HuH-7.5 (cell line): ENCODE measurements at regions not wholly inside any gene's neighbourhood (a gene's known extent, or its start where the extent isn't known, plus 50 kb on each side); places are given as distances from the start of the nearest gene placed in this dataset.
"Not testable (repeated sequence)": the region's sequence is repeated elsewhere in the genome, so short reads cannot be mapped to it uniquely, and the experiment has no call there.

Source experiments
- DNase-seq: peaks from one replicate; pipeline ENCODE4 v3.0.0; 2011; ENCODE audit warnings: low spot score

DNA sequence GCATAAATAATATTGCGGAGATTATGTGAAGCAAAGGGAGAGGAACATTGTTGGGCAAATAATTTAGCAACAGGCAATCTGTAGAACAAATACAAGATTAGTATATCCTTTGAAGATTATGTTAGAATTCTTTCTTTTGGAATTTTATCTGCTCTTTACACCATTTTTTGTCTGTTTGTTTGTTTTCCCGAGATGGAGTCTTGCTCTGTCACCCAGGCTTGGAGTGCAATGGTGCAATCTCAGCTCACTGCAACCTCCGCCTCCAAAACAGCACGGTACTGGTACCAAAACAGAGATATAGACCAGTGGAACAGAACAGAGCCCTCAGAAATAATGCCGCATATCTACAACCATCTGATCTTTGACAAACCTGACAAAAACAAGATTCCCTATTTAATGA is 250.3 kb downstream of the FSIP2 start:
- not testable (repeated sequence) for DNase-seq

DNA sequence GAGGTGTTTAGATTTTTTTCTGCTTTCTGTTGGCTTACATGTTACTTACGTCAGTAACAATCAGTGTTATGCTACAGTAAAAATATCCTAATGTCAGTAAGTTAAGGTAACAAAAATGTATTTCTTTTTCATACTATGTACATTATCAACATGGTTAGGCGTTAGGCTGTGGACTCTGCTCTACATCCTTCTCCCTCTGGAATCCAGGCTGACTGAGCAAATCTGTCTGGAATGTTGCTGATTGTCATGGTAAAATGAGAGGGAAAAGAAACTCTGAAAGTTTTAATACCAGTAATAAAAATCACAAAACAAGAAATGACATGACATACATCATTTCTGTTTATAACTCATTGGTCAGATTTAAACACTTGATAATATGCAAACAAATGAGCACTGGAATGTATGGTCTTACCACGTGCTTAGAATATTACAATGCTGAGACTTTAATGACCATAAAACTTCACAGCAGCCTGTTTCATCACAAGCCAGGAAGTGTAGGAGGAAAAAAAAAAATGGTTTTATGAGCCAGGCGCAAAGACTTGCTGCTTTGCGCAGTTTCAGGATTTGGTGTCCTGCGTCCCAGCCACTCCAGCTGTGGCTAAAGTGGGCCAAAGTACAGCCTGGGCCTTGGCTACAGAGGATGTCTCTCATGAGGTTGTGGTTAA is 252.4 kb downstream of the FSIP2 start:
- no peak for DNase-seq

DNA sequence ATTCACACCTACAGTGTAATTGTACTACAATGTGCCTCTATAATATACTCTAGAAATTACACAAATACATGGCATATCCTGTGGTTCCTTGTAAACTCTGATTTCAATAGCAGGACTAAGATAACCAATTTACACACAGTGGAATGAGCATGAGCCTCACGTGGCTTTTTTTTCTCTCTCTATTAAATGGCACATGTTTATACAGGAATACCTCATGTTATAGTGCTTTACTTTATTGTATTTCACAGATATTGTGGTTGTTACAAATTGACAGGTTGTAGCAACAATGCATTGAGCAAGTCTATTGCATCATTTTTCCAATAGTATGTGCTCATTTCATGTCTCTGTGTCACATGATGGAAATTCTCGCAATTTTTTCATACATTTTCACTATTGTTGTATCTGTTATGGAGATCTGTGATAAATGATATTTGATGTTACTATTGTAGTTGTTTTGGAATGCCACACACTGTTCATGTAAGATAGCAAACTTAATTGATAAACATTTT is 260.0 kb downstream of the FSIP2 start:
- DNase-seq = no peak

DNA sequence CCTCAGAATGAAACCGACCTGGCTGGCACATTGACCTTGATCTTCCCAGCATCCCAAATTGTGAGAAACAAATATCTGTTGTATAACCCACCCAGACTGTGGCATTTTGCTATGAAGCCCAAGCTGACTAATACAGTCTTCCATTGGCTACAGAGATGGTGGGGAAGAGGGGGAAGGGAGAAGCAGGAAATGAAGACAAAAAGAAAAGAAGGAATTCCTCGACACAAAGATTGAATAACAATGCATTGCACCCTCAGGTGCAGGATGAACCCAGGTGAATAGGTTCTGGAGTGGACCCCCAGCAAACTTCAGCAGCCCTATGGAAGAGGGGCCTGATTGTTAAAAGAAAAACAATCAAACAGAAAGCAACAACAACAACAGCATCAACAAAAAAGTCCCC is 270.7 kb downstream of the FSIP2 start:
- no peak for DNase-seq

DNA sequence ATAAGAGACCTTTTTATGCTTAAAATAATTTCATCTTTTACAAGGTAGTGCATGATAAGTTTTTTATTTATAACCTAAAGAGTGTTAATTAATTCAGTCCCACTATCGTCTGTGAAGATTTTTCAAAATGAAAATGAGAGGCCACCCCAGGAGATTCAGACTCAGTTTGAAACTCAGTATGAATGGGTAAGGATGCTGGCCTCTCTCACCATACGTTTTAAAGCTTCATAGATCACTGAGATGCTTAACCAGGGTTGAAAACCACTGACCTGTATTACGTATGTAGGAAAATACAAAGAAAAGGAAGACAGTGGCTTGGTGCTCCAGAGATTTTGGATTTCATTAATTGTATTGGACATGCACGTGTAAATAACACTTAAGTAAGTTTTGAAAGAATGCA is 278.7 kb downstream of the FSIP2 start:
- no peak for DNase-seq

DNA sequence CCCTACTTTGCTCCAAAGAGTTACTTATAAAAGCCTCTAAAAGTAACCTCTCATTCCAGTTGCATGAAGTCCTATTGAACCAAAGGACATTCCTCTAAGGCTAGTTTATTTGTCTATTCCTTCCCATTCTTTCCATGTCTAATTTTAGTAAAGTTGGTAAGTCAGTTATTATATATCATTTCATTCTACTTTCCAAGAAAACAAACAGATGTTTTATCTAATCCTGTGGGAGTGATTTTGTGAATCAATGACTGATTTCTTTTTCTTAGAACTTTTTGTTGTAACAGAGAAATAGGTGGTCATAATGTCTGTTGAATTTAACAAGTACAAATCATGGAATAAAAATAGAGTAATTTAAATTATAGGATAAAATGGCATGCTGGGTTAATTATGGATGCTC is 286.3 kb downstream of the FSIP2 start:
- DNase-seq = no peak

DNA sequence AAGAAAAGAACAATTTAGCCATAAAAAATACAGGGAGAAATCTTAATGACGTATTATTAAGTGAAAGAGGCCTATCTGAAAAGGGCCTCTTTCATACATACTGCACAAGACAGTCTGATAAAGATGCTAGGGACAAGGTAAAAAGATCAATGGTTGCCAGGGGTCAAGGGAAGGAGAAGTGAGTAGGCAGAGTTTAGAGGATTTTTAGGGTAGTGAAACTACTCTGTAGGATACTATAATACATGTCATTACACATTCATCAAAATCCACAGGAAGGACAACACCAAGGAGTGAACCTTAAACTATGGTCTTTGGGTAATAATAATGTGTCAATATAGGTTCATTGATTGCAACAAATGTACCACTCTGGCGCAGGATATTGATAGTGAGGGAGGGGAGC is 289.3 kb downstream of the FSIP2 start:
- DNase-seq = no peak

DNA sequence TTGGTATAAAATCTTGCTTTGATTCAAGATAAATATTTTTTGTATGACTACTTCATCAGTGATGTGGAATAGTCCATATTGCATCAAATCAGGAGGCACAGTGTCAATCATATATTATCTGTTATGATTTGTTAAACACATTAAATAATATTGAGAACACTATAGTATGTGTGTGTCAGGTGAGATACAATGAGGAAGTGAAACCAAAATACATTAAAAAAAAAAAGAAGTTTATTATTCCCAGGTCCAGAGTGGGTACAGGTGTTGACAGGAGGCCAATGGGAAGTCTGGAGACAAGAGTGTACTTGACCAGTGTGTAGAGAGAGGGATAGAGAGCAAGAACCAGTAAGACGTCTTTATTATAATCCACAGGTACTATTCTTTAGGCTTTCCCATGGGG is 292.6 kb downstream of the FSIP2 start:
- DNase-seq = no peak

DNA sequence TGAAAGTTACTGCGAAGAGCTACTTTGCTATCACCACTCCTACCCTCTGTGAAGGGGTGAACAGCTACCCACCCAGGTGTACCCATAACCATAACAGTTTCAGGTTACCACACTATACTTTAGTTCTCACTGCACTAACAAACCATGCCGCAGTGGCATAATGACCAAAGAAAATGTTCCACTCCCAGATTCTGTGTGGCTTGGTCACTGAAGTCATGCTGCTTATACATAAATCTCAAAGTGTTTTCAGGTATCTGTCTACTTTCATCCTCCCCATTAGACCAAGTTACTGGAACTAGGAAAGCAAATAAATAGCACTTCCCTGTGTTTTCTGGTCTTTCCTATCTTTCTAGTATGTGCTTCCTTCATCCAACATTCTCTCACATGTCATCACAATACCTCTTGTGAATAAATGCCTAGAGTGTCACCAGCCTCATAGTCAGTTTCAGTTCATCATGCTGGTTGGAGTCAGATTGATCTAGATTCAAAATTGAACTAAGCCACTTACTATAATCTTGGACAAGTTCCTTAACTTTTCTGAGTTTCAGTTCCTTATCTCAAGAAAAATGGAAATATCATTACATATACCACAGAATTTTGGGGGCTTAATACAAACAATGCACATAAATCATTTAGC is 293.6 kb downstream of the FSIP2 start:
- no peak for DNase-seq

DNA sequence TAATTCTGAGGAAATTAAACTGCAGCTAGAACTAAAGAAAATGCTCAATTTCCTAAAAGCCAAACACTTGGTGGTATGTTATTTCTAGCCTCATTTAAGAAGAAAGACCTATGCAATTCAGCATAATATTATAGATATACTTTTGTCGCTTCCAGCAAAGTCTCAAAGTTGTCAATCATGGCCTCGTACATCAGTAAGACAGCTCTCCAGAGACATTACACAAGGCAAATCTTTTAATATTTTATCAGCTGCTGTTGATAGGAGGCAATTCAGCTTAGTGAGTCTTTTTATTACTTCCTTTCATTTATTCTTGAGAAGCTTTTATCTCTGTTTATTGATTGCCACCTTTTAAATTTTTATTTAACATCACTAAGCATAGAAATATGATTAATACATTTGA is 294.3 kb downstream of the FSIP2 start:
- DNase-seq = no peak

DNA sequence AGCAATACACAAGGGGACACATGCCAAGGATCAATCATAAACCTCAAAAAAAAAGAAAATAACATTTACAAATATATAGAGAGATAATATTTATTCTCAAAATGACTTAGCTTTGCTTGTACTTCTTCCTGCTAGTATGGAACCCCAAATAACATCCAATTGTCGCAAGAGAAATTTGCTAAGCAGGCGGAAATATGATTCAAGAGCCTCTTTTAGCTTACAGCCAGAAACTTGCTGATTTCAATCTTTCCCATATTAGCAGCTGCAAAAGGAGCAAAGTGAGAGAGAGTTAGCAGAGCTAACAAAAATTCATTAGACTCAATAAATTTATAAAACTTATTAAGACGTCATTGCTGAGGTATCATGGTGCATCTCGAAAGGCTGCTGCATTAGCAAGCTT is 294.9 kb downstream of the FSIP2 start:
- DNase-seq = no peak

DNA sequence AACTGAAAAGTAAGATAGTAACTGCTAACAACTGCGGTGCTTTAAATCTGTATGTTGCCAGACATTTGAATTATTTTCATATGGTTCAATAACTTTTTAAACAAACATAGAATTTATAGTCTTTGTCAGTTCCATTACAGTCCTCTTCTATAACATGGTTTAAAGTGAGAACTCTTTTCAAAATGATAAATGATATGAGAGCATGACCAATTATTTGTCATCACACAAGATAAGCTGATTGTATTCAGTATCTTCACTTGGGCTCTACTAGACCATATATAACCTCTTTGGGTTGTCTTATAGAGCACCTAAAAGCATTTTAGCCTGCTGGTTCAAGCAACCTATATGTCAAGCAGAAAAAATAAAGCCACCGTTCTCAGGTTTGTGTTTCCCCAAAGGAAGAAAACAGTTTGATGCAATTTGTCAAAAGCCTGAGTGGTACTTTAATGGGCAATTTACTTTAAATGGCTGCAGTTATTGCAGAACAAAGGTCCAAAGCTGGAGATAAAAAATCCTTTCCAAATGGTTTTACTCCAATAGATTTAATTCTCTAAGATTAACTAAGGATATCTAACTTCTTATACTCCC is 298.4 kb downstream of the FSIP2 start:
- DNase-seq = no peak

DNA sequence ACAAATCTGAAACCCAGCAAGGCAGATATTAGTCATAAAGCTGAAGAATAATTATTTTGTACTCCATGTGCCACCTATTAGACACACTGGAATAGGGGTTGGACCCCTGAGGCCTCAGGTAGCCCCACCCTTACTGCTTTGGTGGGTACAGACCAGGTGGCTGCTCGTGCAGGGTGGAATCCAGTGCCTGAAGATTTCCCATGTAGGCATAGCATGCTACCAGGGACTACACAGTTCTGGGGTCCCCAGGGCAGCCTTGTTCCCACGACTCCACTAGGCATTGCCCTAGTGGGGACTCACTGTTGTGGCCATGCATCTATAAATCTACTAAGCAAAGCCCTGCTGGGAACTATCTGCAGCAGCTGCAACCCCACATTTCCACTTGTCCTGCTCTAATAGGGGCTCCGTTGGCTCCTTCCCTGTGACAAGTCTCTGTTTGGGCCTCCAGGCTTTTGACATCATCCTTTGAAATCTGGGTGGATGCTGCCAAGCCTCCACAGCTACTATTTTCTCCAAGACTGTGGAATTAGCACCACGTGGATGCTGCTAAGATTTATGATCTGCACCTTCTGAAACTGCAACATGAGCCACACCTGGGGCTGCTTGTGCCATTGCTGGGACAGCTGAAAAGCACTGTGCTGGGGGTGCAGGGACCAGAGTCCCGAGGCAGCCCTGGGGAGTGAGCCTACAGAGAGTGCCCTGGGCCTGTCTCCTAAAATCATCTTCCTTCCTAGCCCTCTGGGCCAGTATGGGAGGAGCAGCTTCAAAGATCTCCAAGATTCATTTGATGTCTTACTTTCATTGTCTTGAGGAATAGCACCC is 303.8 kb downstream of the FSIP2 start:
- no peak for DNase-seq

DNA sequence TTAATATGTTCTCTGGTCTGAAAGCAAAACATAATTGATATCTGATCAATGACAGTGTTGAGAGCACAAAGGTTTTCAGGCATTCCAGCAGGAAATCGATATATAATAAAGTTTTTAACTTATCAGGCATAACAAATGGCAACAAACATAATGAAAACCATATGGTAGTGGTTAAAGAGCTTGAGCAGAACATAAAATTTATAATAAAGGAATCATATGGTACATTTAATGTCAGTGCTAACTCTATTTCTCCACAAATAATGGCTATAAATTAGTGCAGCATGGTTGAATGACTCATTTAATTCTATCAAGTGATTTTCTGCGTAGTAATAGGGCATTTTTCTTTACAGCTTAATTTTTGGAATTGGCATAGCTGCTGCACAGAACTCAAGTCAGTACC is 306.2 kb downstream of the FSIP2 start:
- DNase-seq = no peak

DNA sequence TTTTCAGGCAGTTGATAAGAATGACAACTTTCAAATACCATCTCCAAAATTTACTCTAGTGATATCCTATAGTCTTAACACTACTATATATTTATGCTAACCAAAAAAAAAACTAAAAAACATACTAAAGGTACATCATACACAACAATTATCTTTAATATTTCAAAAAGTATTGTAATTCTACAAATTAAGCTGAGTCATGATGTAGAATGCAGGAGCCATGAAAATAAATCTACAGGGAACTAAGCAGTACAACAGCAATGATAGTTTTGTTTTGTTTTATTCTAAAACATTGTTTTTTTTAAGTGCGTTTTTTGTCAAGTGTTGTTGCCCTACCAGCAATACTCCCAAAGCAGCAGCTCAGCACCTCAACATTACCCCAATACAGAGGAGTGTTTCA is 314.3 kb downstream of the FSIP2 start:
- no peak for DNase-seq

DNA sequence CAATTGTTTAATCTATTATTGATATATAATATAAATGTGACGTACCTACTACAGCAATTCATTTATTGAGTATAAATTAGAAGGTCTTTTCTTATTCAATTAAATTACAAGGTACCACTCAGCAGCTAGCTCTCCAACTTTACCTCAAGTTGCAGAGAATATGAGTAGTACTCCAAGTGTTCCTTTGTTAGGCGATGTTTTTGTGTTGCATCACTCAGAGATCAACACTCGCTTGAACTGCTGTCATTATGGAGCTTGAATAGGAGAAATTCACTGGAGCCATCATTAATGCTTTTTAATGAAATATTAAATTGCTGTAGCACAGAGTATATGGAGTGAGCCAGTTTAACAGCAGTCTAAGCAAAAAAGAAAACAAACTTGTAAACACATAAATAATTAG is 320.0 kb downstream of the FSIP2 start:
- DNase-seq = no peak

DNA sequence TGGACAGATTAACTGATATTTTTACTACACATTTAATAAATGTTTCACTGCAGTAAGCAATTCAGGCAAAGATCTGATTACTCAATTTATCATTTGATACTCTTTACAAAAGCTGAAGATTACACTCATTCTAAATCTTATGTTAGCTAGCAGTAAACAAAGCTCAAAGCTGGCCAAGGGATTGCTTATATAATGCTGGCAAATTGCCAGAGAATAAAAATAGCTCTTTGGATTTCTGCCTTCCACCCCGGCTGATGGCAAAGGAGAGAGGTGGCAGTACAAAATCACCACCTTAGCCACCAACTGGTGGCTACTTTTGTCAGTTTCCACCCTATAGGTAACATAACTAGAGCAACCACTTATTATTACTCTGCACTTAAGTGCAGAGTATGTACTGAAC is 320.5 kb downstream of the FSIP2 start:
- DNase-seq = no peak

DNA sequence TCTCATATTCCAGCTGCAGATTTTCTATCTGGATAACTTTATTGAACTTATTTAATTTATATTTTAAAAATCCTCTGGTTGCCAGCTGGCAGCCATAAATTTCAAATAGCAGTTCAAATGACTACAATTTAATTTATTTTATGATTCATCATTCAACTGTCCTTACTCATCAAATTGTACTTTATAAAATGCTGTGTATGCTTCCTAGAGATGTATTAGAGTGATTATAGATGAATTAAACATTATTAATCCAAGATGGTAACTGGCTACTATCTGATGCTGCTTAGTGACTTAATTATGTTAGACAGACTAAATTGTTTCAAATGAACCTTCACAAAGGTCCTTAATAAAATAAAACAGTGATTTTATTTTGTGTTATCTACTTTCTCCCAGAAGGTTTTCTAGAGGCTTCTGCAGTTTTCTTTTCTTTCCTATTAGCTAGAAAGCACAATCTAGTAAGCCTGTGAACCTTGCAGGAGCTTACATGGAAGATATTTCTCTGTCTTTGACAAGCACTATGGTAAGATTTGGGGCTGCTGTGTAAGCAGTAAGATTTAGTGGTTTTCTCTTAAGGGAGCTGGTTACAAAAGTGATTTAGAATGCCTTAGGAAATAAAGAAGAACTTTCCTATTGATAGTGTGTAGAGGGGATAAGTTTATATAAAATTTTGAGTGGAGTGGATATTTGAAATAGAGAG is 322.3 kb downstream of the FSIP2 start:
- no peak for DNase-seq

DNA sequence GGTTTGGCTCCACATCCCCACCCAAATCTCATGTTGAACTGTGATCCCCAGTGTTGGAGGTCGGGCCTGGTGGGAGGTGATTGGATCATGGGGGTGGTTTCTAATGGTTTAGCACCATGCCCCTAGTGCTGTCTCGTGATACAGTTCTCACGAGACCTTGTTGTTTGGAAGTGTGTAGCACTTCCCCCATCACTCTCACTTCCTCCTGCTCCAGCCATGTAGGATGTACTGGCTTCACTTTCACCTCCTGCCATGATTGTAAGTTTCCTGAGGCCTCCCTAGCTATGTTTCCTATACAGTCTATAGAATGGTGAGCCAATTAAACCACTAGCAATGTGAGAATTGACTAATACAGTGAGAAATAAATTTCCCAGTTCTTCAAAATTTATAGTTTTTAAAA is 325.9 kb downstream of the FSIP2 start:
- no peak for DNase-seq

DNA sequence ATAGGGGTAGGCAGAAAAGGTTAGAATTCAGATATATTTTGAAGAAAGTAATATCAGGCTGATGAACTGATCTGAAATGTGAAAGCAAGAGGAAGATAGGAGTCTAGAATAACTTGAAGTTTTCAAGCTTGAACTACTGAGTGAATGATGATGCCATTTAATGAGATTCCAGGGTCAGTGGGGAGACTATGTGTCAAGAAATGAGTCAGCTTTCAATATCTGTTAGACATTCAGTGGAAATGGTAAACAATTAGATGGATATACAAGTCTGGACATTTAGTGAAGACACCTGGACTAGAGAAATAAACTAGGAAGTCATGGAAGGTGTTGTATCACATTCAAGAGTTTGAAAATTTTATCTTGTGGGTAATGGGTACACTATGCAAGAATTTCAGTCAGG is 326.9 kb downstream of the FSIP2 start:
- no peak for DNase-seq

DNA sequence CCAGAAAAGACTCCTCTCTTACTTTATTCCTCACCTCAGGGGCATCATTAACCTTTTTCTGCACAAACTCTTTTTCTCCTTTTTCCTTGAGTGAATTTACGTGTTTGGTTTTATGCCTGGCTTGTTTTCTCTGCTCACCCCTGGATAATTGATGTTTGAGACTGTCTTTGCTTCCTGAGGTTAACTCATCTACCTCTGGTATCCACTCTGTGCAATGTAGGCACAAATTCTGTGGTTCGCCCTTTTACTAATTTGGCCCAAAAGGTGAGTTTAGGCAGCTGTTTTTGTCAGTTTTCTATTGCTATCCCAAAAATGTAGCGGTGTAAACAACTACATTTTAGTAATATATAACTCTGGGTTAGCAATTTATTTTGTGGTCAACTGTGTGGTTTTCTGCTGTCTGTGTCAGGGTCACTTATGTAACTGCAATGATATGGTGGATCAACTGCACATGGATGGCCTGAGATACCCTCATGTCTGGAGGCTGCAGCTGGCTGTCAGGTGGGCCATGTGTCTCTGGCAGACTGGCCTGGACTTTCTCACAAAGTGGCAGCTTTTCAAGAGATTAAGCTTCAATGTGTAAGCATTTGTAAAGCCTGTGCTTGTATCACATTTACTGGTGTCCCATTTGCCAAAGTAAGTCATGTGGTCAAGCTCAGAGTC is 329.7 kb downstream of the FSIP2 start:
- DNase-seq = no peak

DNA sequence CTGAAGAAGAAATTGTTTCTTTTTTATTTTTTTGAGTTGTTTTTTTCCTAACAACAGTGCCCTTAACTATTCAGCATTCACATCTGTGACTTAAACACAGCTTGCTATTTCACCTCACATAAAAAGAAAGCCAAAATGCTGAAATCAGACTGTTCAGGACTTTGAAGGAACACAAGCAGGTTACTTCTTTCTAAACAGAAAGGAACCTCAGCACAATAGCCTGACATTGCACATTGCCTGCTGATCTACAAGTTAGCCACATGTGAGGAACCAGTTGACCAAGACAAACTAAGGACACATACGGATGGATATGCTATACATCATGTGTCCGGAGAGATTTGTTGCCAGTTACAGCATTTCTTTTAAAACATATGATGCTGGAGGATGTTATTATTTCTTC is 331.1 kb downstream of the FSIP2 start:
- no peak for DNase-seq
